DMS 273 (cell line): ENCODE measurements at regions not wholly inside any gene's neighbourhood (a gene's known extent, or its start where the extent isn't known, plus 50 kb on each side); places are given as distances from the start of the nearest gene placed in this dataset.
"Not testable (repeated sequence)": the region's sequence is repeated elsewhere in the genome, so short reads cannot be mapped to it uniquely, and the experiment has no call there.

Experiments used
- DNase-seq: peaks from one replicate; lab custom pipeline; 2025; ENCODE audit not compliant: unreplicated experiment; lab: John Stamatoyannopoulos, UW

- DNase-seq = no peak
These were observed 546.0 kb upstream of the ARID1B start for GRCh38 chr6:156231026-156231765.

- no peak for DNase-seq
These were observed 557.2 kb upstream of the ARID1B start for GRCh38 chr6:156219973-156220372.

DNA sequence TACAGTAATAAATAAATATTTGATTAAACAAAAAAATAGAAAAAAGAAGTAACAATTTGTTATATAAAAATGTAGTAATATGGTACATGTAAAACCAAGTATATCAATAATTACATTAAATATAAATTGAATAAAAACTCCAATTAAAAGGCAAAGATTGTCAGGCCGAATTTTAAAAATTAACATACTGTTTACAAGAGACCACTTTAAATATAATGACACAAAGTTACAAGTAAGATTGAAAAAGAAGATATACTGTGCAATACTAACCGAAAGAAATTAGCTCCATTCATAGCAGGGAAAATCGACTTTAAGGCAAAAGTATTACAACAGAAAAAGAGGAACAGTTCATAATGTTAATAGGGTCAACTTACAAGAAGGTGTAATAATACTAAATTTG lies 571.5 kb upstream of the ARID1B start:
- no peak for DNase-seq

GRCh38 chr6:156199182-156199581 lies 578.0 kb upstream of the ARID1B start:
- no peak for DNase-seq

- no peak for DNase-seq
These were observed 579.7 kb upstream of the ARID1B start for GRCh38 chr6:156197513-156197912.

GRCh38 chr6:156194981-156195380 lies 582.2 kb upstream of the ARID1B start:
- DNase-seq = no peak

- DNase-seq = no peak
These were observed 583.8 kb upstream of the ARID1B start for GRCh38 chr6:156193381-156193780.

DNA sequence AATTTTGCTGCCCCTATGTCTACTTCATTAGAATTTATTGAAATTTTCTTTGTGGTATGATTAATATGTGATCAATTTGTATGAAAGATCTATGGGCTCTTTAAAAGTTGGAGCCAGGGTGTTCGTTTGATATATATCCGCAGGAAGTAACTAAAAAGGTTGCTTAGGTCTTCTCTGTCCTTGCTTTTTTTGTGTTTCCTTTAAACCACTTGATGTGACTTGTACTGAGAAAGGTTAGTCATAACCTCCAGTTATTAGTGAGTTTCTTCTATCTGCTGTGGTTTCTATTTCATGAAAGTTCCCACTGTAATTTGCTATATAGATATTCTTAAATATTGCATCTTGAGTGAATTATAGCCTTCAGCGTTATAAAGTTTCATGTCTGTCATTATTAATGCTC lies 585.3 kb upstream of the ARID1B start:
- DNase-seq = no peak

GRCh38 chr6:156191390-156191789 lies 585.8 kb upstream of the ARID1B start:
- DNase-seq = not testable (repeated sequence)

DNA sequence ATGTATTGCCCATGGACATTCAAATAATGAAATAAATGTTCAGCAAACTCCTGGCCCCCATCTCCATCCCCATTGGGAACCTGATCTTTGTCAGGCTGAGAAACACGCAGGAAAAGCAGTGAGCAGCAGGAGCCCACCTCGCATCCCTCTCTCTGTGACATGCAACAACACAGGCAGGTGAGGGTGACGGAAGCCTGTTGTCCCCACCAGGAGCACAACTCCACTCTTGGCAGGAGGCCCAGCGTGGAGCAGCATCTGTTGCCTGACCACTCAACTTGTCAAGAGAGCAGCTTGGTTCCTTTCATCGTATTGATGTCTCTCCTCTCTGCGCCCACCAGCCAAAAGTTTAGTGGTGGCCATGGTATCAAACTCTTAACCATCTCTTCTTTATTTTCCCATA lies 586.9 kb upstream of the ARID1B start:
- DNase-seq = peak; percentile 17

DNA sequence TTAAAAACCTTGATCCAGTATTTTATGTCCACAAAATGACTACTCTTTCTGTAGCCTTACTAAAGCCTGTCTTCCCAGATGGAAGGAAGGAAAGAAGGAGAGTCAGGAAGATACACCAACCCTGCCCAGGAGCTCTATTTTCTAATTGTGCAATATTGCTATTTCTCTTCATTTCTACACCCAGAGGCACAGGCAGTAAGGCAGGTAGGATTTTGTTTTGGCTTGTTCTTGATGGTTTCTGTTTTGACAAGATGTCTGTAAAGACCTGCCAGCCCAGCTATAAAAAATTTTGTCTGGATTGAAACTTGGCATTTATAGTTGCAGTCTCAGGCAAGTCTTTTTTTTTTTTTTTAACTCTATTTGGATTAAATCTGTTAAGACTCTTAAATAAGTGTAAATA lies 587.5 kb upstream of the ARID1B start:
- DNase-seq = no peak

DNA sequence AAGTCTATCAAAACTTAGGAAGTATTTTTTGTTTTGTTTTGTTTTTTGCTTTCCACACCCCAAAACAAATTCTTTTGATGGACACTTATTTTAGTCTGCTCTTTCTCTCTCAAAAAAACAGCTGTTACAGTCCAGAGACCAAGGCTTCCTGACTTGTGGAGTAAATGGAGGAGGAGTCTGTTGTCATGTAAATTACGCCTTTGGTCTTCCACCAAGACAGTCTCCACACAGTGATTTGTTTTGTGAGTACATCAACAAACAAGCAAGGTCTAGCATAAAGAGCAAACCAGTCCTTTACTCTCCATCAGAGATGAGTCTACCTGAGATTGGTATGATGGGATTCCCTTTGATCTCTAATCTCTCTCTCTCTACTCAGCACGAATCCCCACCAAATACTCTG lies 588.0 kb upstream of the ARID1B start:
- no peak for DNase-seq

GRCh38 chr6:156185113-156185512 lies 592.1 kb upstream of the ARID1B start:
- no peak for DNase-seq

- no peak for DNase-seq
These were observed 593.5 kb upstream of the ARID1B start for GRCh38 chr6:156183678-156184077.

DNA sequence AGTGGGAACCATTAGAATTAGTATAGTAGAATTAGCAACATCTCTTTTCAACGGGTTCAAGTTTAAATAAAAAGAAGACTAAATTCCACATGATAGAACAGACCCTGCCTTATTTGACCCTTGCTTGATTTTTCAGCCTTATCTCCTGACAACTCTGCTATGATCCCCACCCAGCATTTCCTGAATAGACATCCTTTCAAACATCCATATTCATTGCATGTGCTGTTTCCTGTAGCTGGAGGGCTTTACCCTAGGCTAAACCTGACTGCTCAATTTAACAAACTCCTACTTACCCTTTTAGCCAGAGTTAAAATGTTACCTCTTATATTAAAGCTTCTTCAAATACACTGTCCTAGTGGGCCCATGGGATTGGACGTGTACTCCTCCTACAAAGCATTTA lies 594.8 kb upstream of the ARID1B start:
- no peak for DNase-seq

DNA sequence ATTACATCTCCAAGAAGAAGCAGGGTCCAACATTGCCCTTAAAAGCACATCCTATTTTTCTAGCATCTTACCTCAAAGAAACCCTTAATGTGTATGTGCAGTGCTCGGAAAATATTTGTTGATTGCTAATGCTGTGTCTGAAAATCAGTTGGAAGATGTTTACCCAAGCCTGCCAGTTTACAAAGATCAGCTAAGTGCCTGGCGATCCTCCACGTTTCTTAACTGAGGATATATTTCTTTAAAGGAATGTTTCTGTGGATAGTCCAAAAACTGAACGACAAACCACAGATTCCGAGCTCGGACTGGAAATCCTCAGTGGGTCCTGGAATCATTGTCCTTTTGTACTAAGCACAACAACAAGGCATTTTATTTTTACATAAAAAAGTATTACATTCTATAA lies 595.7 kb upstream of the ARID1B start:
- DNase-seq = no peak

- peak; percentile 26 for DNase-seq
These were observed 601.2 kb upstream of the ARID1B start for GRCh38 chr6:156175971-156176421.

DNA sequence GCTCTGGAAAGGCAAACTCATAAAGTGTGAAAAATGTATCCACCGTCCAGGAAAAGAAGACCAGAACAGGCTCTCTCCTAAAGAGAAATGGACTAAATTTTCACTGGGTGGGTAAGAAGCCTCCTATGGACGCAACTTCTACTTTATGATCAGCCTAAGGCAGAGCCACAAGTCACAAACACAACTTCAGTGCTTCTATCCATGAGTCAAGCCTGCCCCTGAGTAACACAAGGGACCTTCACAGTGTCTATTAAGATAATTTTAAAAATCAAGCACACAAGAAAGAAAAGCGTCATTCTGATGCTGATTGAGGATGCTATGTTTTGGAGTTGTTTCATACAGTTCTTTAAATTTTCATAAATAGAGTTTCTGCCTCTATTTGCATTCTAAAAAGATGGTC lies 601.7 kb upstream of the ARID1B start:
- DNase-seq = no peak

DNA sequence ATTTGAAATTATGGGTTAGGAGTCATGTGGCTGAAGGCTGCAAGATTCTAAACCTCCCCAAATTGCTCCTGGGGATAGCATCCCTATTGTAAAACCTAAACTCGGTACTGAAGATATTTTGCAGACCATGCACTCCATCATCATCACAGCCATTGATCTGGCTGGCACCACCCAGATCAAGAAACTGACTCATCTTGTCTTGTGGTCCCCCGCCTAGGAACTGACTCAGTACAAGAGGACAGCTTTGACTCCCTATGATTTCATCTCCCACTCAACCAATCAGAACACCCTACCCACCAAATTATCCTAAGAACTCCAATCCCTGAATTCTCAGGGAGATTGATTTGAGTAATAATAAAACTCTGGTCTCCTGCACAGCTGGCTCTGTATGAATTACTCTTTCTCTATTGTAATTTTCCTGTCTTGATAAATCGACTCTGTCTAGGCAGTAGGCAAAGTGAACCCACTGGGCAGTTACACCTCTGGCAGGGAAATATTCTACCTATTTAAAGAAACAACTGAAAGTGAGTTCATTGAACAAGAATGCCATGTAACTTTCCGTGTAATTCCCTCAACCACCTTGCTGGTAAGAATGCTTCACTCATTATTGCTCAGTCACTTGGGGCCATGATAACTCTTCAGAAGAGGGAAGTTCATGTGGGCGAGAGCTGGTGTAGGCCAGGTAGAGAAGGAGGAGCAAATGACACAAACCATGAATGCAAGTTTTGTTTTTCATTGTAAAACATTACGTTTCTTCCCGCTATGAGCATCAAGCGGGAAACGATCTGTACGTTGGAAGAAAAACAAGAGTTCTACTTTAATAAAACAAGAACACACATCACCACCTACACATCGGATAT lies 602.9 kb upstream of the ARID1B start:
- no peak for DNase-seq

GRCh38 chr6:156169371-156169770 lies 607.8 kb upstream of the ARID1B start:
- no peak for DNase-seq

GRCh38 chr6:156167625-156168071 lies 609.5 kb upstream of the ARID1B start:
- no peak for DNase-seq

DNA sequence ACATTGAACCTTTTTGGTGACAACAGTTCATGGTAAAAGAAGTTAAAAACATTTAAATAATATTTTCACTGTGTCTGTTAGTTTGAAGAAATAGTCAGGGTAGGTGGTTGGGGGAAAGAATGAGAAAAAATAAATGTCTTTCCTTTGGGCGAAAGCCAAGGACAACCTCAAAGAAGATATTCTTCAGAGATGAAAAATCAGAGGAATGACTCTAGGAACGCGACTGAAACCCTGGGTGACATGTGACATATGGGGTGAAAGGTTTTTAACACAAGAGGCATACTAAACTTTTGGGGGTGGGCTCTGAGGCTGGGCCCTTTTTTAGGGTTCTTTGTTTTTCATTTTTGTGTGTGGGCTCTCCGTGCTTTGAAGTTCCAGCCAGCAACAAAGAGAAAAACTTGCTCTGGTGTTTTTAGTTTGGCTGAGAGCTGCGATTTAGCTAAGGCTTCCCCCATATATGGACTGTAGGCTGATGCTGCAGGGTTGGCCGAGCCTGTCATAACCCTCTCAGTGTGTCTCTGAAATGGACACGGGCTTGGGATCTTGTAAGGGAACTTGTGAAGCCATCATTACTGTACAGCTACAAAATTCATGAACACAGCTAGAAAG lies 610.1 kb upstream of the ARID1B start:
- DNase-seq = no peak
